Upper lobe of left lung (tissue), 6 donors: ENCODE measurements at regions not wholly inside any gene's neighbourhood (a gene's known extent, or its start where the extent isn't known, plus 50 kb on each side); places are given as distances from the start of the nearest gene placed in this dataset.

Source experiments
- ATAC-seq, 2 donors: fragments of 200-7000 bp; cut with Tn5 transposase; one replicate each; pipeline ENCODE4 v1.9.1; 2022; ENCODE audit warnings: mild to moderate bottlenecking in 2 of 2, moderate library complexity in 2 of 2; ENCODE audit not compliant: low FRiP score in 2 of 2
- DNase-seq, 2 donors: peaks; one replicate each; pipeline ENCODE4 v3.0.0-alpha.2; 2019 to 2020
- H3K27ac ChIP-seq, 4 donors: fragments of 200-600 bp; sonication (generic); one replicate each; pipeline ENCODE4 v1.5.1; 2016 to 2019
- H3K27me3 ChIP-seq, 4 donors: fragments of 200-600 bp; sonication (generic); one replicate each; pipeline ENCODE4 v1.5.1; 2017 to 2019
- H3K36me3 ChIP-seq, 4 donors: fragments of 200-600 bp; sonication (generic); one replicate each; pipeline ENCODE4 v1.5.1; 2016 to 2019
- H3K4me1 ChIP-seq, 4 donors: fragments of 200-600 bp; sonication (generic); one replicate each; pipeline ENCODE4 v1.5.1; 2018 to 2019
- H3K4me3 ChIP-seq, 4 donors: fragments of 200-600 bp; sonication (generic); one replicate each; pipeline ENCODE4 v1.5.1; 2017 to 2019; ENCODE audit warnings: mild to moderate bottlenecking in 2 of 4, moderate library complexity in 1 of 4
- H3K9me3 ChIP-seq, 4 donors: fragments of 200-600 bp; sonication (generic); one replicate each; pipeline ENCODE4 v1.5.1; 2018 to 2019
- EP300 ChIP-seq, 4 donors: sonication (generic); formaldehyde crosslinking; IDR thresholded peaks; one replicate each; pipeline ENCODE4 v1.5.1; 2017; ENCODE audit warnings: antibody characterized with exemption in 4 of 4, control low read depth in 2 of 4
- POLR2A ChIP-seq, 4 donors: fragments of 450-650 bp; IDR thresholded peaks; one replicate each; pipeline ENCODE4 v1.5.1; 2016 to 2017; ENCODE audit warnings: antibody characterized with exemption in 4 of 4, mild to moderate bottlenecking in 2 of 4
- POLR2AphosphoS5 ChIP-seq, 2 donors: sonication (generic); formaldehyde crosslinking; IDR thresholded peaks; one replicate each; pipeline ENCODE4 v1.5.1; 2017; ENCODE audit warnings: antibody characterized with exemption in 2 of 2
- WGBS, 2 donors: methylation state at CpG; one replicate each; pipeline ENCODE4 v1.1.5; 2017 to 2018; 5-methylcytosine and 5-hydroxymethylcytosine counted together
- TF ChIP-seq, protein P1 (sequence below), 6 experiments: fragments of 450-650 bp in 4 of 6; fragments of 200-600 bp in 2 of 6; sonication (generic) in 2 of 6; IDR thresholded peaks; one replicate each; pipeline ENCODE4 v1.5.1; 2016 to 2019; ENCODE audit warnings: antibody characterized with exemption in 6 of 6
- donor health status: DM: no; HTN: no; CAD: no; lungs with moderate emphysema.
- donor health status: DM: no; HTN: yes; CAD: no; lungs with severe emphysema.

DNA sequence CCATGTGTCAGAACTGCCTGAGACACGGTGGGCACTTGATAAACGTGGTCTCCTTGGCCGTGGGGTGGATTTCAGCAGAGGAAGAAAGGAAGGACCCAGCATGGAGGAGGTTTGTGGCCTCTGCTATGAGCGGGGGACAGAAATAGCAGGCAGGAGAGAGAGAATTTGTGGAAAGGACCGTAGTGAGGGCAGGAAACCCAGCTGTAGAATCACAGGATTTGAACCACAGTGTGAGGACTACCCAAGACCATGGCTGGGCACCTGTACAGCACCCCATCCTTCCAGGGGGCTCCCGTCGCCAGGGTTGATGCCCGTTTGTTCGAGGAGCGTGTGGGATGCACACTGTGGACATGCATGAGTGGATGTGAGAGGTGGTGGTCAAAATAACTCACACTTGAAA lies 183.4 kb downstream of the PTPN20 start:
- Histone ChIP-seq H3K4me1 (no peaks in the 10 kb centered on the region), H3K36me3 (no peaks in the 10 kb centered on the region), H3K27ac (no peak overlapping the region), H3K4me3 (no peak overlapping the region), H3K9me3 (no peaks in the 10 kb centered on the region), H3K27me3 (no peaks in the 10 kb centered on the region)
- WGBS, 2 donors, result 87 to 89% methylated on average over 10 of the region's 10 CpGs
- DNase-seq, result no peak
- TF ChIP-seq, protein P1, sequence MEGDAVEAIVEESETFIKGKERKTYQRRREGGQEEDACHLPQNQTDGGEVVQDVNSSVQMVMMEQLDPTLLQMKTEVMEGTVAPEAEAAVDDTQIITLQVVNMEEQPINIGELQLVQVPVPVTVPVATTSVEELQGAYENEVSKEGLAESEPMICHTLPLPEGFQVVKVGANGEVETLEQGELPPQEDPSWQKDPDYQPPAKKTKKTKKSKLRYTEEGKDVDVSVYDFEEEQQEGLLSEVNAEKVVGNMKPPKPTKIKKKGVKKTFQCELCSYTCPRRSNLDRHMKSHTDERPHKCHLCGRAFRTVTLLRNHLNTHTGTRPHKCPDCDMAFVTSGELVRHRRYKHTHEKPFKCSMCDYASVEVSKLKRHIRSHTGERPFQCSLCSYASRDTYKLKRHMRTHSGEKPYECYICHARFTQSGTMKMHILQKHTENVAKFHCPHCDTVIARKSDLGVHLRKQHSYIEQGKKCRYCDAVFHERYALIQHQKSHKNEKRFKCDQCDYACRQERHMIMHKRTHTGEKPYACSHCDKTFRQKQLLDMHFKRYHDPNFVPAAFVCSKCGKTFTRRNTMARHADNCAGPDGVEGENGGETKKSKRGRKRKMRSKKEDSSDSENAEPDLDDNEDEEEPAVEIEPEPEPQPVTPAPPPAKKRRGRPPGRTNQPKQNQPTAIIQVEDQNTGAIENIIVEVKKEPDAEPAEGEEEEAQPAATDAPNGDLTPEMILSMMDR (IDR thresholded peaks at IDR 0.05), result no peak
- TF ChIP-seq POLR2A (IDR thresholded peaks at IDR 0.05) (no peak), POLR2AphosphoS5 (IDR thresholded peaks at IDR 0.05) (no peak), EP300 (IDR thresholded peaks at IDR 0.05) (no peak)
- ATAC-seq, result no peak

DNA sequence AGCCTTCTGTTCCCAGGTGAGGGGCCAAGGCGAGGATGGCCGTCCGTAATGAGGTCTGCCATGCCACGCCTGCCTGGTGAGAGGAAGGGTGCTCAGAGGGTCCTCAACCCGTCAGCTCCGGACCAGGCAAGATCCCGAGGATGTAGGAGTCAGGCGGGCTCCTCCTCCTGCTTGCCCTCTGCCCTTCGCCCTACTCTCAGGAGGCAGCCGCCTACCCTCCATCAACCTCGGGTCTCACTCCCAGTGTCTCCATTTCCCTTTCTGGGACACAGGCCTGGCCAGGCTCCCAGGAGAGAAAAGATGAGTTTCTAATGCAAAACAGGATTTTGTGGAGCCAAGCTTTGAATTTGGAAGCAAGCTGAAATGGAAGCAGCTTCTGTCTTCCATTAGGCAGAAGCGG lies 184.0 kb downstream of the PTPN20 start:
- H3K27ac ChIP-seq, result no peak overlapping the region
- 91 to 93% methylated on average over 8 to 12 of the region's 12 CpGs for WGBS, 2 donors
- H3K9me3 ChIP-seq, result no peaks in the 10 kb centered on the region
- DNase-seq (peak in 1 of 2 donors; percentile 41), ATAC-seq (no peak)
- H3K4me3 ChIP-seq, result no peak overlapping the region
- TF ChIP-seq EP300 (IDR thresholded peaks at IDR 0.05) (no peak), POLR2AphosphoS5 (IDR thresholded peaks at IDR 0.05) (no peak), POLR2A (IDR thresholded peaks at IDR 0.05) (no peak)
- TF ChIP-seq, protein P1 (IDR thresholded peaks at IDR 0.05), result no peak
- no peaks in the 10 kb centered on the region for H3K4me1 ChIP-seq
- H3K36me3 ChIP-seq, result no peaks in the 10 kb centered on the region
- H3K27me3 ChIP-seq, result no peaks in the 10 kb centered on the region

DNA sequence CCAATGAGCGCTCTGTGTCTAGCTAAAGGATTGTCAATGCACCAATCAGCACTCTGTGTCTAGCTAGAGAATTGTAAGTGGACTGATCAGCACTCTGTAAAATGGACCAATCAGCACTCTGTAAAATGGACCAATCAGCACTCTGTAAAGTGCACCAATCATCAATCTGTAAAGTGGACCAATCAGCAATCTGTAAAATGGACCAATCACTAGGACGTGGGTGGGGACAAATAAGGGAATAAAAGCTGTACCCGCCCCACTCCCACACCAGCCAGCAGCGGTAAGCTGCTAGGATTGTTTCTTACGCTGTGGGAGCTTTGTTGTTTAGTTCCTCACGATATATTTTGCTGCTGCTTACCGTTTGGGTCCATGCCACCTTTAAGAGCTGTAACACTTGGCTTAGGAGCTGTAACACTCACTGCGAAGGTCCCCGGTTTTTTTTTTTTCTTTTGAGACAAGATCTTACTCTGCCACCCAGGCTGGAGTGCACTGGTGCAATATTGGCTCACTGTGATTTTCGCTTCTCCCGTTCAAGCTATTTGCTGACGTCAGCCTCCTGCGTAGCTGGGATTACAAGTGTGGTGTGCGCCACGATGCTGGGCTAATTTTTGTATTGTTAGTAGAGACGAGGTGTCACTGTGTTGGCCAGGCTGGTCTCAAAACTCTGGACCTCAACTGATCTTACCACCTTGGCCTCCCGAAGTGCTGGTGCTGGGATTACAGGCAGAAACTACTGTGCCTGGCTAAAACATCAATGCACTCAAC lies 184.8 kb downstream of the PTPN20 start:
- no peaks in the 10 kb centered on the region for H3K9me3 ChIP-seq
- TF ChIP-seq EP300 (IDR thresholded peaks at IDR 0.05) (no peak), POLR2A (IDR thresholded peaks at IDR 0.05) (no peak), POLR2AphosphoS5 (IDR thresholded peaks at IDR 0.05) (no peak)
- TF ChIP-seq, protein P1 (IDR thresholded peaks at IDR 0.05), result no peak
- no peak overlapping the region for H3K27ac ChIP-seq
- no peaks in the 10 kb centered on the region for H3K27me3 ChIP-seq
- no peak for ATAC-seq
- H3K4me1 ChIP-seq, result no peaks in the 10 kb centered on the region
- DNase-seq, result no peak
- no peak overlapping the region for H3K4me3 ChIP-seq
- no peaks in the 10 kb centered on the region for H3K36me3 ChIP-seq
- 83 to 85% methylated on average over 17 of the region's 17 CpGs for WGBS, 2 donors

DNA sequence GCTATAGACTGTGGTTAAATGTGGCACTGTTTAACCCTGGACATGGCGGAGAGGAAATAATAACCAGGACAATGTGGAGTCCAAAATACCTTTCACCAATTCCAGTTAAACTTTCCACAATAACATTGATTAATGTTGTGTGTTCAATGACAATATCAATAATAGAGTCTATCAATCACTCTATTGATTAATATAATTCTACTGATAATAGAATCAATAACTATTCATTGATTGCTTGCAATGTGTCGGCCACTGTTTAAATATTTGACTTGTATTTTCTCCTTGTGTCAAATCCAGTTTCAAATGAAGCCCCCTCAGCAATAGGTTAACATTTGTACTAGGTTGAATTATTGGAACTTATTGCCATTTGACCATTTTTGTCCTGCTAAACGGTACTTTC lies 187.0 kb downstream of the PTPN20 start:
- TF ChIP-seq, protein P1 (IDR thresholded peaks at IDR 0.05), result no peak
- TF ChIP-seq POLR2AphosphoS5 (IDR thresholded peaks at IDR 0.05), result no peak
- no peak for TF ChIP-seq EP300 (IDR thresholded peaks at IDR 0.05)
- TF ChIP-seq POLR2A (IDR thresholded peaks at IDR 0.05), result no peak
- ATAC-seq (no peak), DNase-seq (no peak)
- no peaks in the 10 kb centered on the region for H3K4me1 ChIP-seq
- no peaks in the 10 kb centered on the region for H3K9me3 ChIP-seq
- no peak overlapping the region for H3K27ac ChIP-seq
- 86 to 94% methylated on average over 3 of the region's 3 CpGs for WGBS, 2 donors
- H3K4me3 ChIP-seq, result no peak overlapping the region
- H3K36me3 ChIP-seq, result no peaks in the 10 kb centered on the region
- no peaks in the 10 kb centered on the region for H3K27me3 ChIP-seq

DNA sequence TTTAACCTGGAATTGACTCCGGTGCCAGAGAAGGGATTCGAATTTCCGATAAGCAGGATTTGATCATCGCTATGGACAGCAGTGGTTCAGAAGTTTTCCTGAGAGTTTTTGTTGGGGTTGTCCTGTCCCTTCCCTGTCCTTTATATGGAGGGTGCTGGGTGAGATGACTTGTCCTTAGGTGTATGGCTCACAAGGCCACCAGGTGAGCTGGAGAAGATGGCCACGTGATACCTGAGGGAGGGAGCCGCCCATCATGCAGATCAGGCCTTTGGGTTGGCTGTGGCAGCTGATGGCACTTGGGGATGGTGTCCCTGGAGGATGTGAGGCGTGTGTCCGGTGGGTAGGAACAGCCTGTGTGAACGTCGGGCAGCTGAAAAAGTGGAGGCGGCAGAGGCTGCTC lies 187.7 kb downstream of the PTPN20 start:
- TF ChIP-seq EP300 (IDR thresholded peaks at IDR 0.05) (no peak), POLR2A (IDR thresholded peaks at IDR 0.05) (no peak), POLR2AphosphoS5 (IDR thresholded peaks at IDR 0.05) (no peak)
- TF ChIP-seq, protein P1 (IDR thresholded peaks at IDR 0.05), result no peak
- DNase-seq (no peak), ATAC-seq (no peak)
- H3K9me3 ChIP-seq, result no peaks in the 10 kb centered on the region
- H3K27me3 ChIP-seq, result no peaks in the 10 kb centered on the region
- no peaks in the 10 kb centered on the region for H3K36me3 ChIP-seq
- H3K4me3 ChIP-seq, result no peak overlapping the region
- 91 to 98% methylated on average over 9 to 11 of the region's 11 CpGs for WGBS, 2 donors
- peaks cover 0 to under 1% (median 0%) of the 10 kb centered on the region in 4 donors for H3K4me1 ChIP-seq
- no peak overlapping the region for H3K27ac ChIP-seq
